ENCODE measurements at regions not wholly inside any gene's neighbourhood (a gene's known extent, or its start where the extent isn't known, plus 50 kb on each side); places are given as distances from the start of the nearest gene placed in this dataset.

GRCh38 chr7:46939089-46939488, 642.8 kb downstream of the TNS3 start:
- TF ChIP-seq, protein P1, sequence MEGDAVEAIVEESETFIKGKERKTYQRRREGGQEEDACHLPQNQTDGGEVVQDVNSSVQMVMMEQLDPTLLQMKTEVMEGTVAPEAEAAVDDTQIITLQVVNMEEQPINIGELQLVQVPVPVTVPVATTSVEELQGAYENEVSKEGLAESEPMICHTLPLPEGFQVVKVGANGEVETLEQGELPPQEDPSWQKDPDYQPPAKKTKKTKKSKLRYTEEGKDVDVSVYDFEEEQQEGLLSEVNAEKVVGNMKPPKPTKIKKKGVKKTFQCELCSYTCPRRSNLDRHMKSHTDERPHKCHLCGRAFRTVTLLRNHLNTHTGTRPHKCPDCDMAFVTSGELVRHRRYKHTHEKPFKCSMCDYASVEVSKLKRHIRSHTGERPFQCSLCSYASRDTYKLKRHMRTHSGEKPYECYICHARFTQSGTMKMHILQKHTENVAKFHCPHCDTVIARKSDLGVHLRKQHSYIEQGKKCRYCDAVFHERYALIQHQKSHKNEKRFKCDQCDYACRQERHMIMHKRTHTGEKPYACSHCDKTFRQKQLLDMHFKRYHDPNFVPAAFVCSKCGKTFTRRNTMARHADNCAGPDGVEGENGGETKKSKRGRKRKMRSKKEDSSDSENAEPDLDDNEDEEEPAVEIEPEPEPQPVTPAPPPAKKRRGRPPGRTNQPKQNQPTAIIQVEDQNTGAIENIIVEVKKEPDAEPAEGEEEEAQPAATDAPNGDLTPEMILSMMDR (IDR thresholded peaks at IDR 0.05), result no peak
- no peak for TF ChIP-seq POLR2AphosphoS5 (IDR thresholded peaks at IDR 0.05)
- no peak for TF ChIP-seq POLR2A (IDR thresholded peaks at IDR 0.05)
